Astrocyte (in vitro differentiated cells and primary cell): ENCODE measurements at regions not wholly inside any gene's neighbourhood (a gene's known extent, or its start where the extent isn't known, plus 50 kb on each side); places are given as distances from the start of the nearest gene placed in this dataset.

ENCODE experiments used
- EZH2 ChIP-seq: IDR thresholded peaks from 2 replicates; pipeline ENCODE4 v1.6.1; 2012; ENCODE audit warnings: mild to moderate bottlenecking, low read length, inconsistent platforms; ENCODE audit not compliant: insufficient read depth
- TF ChIP-seq, protein P1 (sequence below): IDR thresholded peaks from 2 replicates; pipeline ENCODE4 v1.5.1; 2011; ENCODE audit warnings: low read depth, mild to moderate bottlenecking, inconsistent platforms, low read length, moderate library complexity; ENCODE audit not compliant: insufficient read depth

DNA sequence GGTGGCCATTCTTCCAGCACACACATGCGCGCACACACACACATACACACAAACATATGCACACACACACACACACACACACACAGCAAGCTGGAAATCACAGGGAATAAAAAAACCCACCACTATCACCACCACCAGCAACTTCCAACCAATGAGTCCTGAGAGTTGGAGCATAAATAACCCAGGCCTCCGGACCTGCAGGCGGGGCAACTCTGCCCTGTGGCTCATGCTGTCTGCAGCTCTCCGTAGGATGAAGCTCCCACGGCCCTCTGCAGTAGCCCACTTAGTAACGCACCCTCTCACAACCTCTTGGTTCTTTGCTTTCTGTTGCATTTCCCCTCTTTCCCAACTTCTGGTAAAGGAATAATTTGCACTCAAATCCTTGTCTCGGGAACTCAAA, 275.2 kb downstream of the PREX1 start:
- TF ChIP-seq, protein P1, sequence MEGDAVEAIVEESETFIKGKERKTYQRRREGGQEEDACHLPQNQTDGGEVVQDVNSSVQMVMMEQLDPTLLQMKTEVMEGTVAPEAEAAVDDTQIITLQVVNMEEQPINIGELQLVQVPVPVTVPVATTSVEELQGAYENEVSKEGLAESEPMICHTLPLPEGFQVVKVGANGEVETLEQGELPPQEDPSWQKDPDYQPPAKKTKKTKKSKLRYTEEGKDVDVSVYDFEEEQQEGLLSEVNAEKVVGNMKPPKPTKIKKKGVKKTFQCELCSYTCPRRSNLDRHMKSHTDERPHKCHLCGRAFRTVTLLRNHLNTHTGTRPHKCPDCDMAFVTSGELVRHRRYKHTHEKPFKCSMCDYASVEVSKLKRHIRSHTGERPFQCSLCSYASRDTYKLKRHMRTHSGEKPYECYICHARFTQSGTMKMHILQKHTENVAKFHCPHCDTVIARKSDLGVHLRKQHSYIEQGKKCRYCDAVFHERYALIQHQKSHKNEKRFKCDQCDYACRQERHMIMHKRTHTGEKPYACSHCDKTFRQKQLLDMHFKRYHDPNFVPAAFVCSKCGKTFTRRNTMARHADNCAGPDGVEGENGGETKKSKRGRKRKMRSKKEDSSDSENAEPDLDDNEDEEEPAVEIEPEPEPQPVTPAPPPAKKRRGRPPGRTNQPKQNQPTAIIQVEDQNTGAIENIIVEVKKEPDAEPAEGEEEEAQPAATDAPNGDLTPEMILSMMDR: no peak
- TF ChIP-seq EZH2: no peak
